GM21737 (cell line): ENCODE measurements at regions not wholly inside any gene's neighbourhood (a gene's known extent, or its start where the extent isn't known, plus 50 kb on each side); places are given as distances from the start of the nearest gene placed in this dataset.

ENCODE experiments used
- ATAC-seq: cut with Tn5 transposase; IDR thresholded peaks from one replicate; pipeline ENCODE4 v1.9.1; 2021; ENCODE audit warnings: mild to moderate bottlenecking, moderate library complexity; ENCODE audit not compliant: unreplicated experiment

- no peak for ATAC-seq
Observed at GRCh38 chr21:24197923-24198322, 1409.4 kb downstream of the MRPL39 start.

- no peak for ATAC-seq
Observed at GRCh38 chr21:24197132-24197643, 1410.1 kb downstream of the MRPL39 start.

GRCh38 chr21:24188506-24188905, 1418.8 kb downstream of the MRPL39 start:
- no peak for ATAC-seq

GRCh38 chr21:24183077-24183476, 1424.2 kb downstream of the MRPL39 start:
- ATAC-seq: no peak

GRCh38 chr21:24179110-24179509, 1428.2 kb downstream of the MRPL39 start:
- no peak for ATAC-seq

- ATAC-seq: no peak
Observed at GRCh38 chr21:24175106-24175505, 1432.2 kb downstream of the MRPL39 start.

- ATAC-seq: no peak
Observed at GRCh38 chr21:24171736-24172135, 1435.5 kb downstream of the MRPL39 start.

GRCh38 chr21:24163539-24163938, 1443.7 kb downstream of the MRPL39 start:
- ATAC-seq: no peak

- ATAC-seq: no peak
Observed at GRCh38 chr21:24160528-24160927, 1446.8 kb downstream of the MRPL39 start.

GRCh38 chr21:24153137-24153536, 1454.1 kb downstream of the MRPL39 start:
- no peak for ATAC-seq

- no peak for ATAC-seq
Observed at GRCh38 chr21:24150753-24151152, 1456.5 kb downstream of the MRPL39 start.

GRCh38 chr21:24148461-24148860, 1458.8 kb downstream of the MRPL39 start:
- no peak for ATAC-seq

GRCh38 chr21:24147674-24148073, 1459.6 kb downstream of the MRPL39 start:
- no peak for ATAC-seq

GRCh38 chr21:24131056-24131455, 1476.2 kb downstream of the MRPL39 start:
- no peak for ATAC-seq

GRCh38 chr21:24127651-24128050, 1479.6 kb downstream of the MRPL39 start:
- ATAC-seq: no peak

GRCh38 chr21:24123785-24124184, 1483.5 kb downstream of the MRPL39 start:
- no peak for ATAC-seq

- no peak for ATAC-seq
Observed at GRCh38 chr21:24118738-24119459, 1488.4 kb downstream of the MRPL39 start.

GRCh38 chr21:24115141-24115540, 1492.1 kb downstream of the MRPL39 start:
- ATAC-seq: no peak

- no peak for ATAC-seq
Observed at GRCh38 chr21:24112020-24112419, 1495.3 kb downstream of the MRPL39 start.

GRCh38 chr21:24110846-24111245, 1496.4 kb downstream of the MRPL39 start:
- ATAC-seq: no peak

GRCh38 chr21:24097181-24097580, 1510.1 kb downstream of the MRPL39 start:
- ATAC-seq: no peak

- ATAC-seq: no peak
Observed at GRCh38 chr21:24096651-24097050, 1510.6 kb downstream of the MRPL39 start.

GRCh38 chr21:24093032-24093431, 1514.2 kb downstream of the MRPL39 start:
- ATAC-seq: no peak
